HG02763 (cell line): ENCODE measurements at regions not wholly inside any gene's neighbourhood (a gene's known extent, or its start where the extent isn't known, plus 50 kb on each side); places are given as distances from the start of the nearest gene placed in this dataset.
"Not testable (repeated sequence)": the region's sequence is repeated elsewhere in the genome, so short reads cannot be mapped to it uniquely, and the experiment has no call there.

ENCODE experiments used
- ATAC-seq: cut with Tn5 transposase; IDR thresholded peaks from one replicate; pipeline ENCODE4 v1.9.1; 2021; ENCODE audit warnings: mild to moderate bottlenecking, moderate library complexity; ENCODE audit not compliant: unreplicated experiment

DNA sequence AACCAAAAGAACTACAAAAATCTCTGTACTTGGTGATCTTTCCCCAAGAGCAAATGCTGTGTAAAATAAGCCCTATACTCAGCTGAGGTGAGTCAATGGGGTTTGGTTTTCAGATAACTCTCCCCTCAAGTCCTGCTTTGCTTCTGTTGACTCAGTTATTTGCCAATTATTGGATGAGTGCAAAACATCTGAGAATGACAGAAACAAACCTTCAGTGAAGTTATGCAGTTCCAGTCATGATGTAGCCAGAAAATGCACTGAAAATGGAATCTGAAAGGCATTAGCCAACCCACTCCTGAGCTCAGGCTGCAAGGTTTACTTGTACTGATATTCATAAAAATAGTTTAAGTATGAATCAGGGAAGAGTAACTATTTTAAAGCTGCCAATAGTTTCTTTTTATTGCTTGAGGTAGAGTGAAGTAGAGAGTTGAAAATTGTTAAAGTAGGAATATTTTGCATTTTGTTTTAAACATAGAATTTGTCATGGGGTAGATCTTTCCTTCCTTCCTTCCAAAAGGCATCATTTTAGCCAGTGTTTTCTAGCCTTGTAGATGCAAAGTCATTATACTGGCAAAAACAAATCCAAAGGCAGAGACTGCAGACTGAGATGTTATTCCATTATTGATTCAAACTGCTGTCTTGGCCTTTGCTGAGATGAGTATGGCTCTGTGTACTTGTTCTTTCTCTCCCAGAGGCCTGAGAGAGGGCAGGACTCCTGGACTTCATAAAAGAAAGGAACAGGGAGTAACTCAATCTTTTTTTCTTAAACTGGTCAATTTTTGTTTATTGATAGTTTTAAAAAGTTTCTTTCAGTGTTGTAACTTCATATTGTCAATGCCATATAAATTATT lies 215.3 kb downstream of the RND3 start:
- no peak for ATAC-seq

- ATAC-seq = no peak
Measured at GRCh38 chr2:150267651-150268415, 219.6 kb downstream of the RND3 start.

DNA sequence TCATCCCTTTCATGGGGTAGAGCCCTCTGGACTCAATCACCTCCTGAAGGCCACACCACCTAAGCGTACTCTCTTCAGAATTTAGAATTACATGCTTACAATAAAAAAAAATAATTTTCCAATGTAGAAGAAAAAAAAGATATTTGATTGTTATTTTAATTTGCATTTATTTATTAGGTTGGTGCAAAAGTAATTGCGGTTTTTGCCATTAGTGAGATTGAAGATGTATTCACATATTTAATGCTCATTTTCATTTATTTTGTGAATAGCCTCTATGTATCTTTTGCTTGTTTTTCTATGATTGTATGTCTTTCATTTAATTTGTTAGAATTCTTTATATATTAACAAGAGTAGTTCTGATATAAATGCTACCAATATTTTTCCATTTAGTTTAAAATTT lies 220.5 kb downstream of the RND3 start:
- ATAC-seq = no peak

DNA sequence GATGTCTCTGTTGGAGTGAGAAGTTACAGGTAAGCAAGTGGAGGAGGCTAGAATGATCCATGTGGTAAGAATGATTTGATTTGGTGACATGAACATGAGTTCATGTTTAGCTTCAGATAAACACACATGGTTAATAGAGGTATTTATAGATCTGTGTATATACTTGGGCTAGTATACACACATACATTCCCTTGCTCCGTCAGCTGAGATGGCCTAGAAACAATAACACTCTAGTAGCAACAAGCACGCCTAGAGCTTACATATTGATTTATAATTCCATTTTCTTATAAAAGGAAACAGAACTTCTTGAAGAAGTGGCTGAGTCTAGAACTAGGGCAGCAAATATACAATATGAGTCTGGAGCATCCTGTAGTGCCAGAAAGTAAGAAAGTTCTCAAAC lies 223.0 kb downstream of the RND3 start:
- ATAC-seq = no peak

DNA sequence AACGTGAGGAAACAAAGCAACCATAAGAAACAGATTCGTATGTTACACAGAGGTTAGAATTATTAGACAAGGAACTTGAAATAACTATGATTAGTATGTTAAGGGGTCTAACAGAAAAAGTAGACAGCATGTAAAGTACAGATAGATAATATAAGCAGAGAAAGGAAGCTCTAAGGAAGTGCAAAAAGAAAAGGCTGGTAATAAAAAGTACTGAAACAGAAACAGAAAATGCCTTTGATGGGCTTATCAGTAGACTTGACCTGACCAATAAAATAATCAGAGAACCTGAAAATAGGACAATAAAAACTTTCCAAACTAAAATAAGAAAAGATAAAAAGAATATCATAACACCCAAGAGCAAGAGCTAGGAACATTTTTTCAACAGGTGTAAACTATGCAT lies 225.8 kb downstream of the RND3 start:
- no peak for ATAC-seq

DNA sequence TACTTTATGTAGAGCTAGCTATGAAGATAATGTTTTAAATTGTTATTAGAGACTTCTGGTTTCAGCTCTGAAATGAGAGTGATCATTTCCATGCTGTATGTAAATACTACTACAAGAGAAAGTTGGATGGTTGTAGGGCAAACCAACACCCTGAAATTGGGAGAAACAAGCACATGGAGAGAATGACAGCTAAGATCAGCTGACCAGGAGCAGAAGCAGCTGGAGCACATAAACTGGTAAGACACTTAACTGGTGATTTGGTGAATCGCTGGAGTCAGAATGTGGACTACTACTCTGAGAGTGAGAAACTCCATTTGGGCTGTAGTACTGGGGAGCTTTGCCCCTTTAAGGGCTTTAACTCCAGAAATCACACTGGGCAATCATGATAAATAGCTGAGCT lies 226.8 kb downstream of the RND3 start:
- ATAC-seq = no peak

GRCh38 chr2:150259746-150260145 lies 227.7 kb downstream of the RND3 start:
- ATAC-seq = no peak

DNA sequence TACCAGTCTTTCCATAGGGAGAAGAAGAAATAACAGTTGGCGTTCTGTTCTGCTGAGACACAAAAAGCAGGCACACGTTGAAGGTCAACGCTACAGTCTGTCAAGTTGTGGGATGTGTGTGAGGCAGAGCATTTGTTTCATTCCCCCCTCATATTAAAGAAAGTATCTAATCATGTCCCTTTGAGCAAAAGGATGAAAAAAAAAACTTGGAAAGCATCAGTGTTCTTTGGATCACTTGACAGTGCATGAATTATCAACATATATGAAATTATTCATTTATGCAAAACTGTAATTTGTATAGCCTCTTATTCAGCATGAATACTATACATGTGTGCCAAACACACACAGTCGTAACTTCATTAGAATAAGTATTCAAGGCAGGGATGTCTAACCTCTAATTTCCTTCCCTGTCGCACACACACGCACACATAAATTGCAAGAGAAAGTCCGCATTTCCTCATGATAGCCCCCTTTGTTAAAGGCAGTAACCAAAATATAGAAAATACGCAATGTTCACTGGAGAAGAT lies 228.6 kb downstream of the RND3 start:
- ATAC-seq = no peak

GRCh38 chr2:150256736-150257135 lies 230.7 kb downstream of the RND3 start:
- ATAC-seq = no peak

GRCh38 chr2:150255528-150255927 lies 231.9 kb downstream of the RND3 start:
- no peak for ATAC-seq

GRCh38 chr2:150249735-150250134 lies 237.7 kb downstream of the RND3 start:
- not testable (repeated sequence) for ATAC-seq

GRCh38 chr2:150247481-150247880 lies 240.0 kb downstream of the RND3 start:
- ATAC-seq = no peak

DNA sequence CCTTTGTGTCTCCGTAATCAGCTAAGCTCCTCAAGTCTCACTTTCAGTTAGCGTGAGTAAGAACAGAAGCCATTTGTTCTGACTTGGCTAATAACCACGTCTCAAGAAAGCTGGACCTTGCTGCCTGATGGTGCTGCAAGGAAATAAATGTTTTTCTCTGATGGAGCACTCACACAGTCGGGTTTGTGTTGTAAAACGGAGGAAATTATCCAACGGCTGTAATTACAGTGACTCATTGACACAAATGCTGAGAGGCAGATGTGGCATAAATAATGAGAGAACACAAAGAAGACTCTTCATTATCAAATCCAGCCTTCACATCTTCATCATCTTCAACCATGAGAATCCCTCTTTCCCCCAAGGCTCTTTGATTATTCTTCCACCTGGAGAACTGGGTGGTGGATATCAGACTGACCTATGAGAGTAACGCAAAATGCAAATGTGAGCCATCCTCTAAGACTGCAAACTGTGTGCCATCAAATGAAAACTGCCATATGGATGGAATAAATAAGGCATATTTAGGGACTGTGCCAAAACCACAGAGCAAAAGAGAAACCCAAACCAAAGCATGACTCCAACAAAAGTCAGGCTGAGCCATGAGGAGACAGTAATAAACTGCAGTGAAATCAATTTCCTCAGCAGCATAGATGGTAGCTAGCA lies 252.6 kb downstream of the RND3 start:
- no peak for ATAC-seq

- no peak for ATAC-seq
Measured at GRCh38 chr2:150232871-150233270, 254.6 kb downstream of the RND3 start.

DNA sequence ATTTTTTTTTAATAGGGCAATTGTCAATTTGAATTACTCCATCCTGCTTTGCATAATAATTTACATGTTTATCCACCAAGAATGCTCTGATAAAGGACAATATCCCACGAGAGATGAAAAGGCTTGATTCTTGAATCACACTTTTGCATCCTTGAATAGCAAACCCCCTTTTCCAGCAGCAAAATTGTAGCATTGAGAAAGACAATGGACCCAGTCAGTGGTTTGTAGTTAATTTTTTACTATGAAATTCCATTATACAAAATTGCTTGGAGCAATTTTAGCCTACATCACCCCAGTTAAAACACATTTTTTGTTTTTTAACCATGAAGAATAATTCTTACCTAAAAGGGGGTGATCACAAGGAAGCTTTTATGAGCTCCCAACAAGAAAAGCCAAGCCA lies 255.1 kb downstream of the RND3 start:
- no peak for ATAC-seq

DNA sequence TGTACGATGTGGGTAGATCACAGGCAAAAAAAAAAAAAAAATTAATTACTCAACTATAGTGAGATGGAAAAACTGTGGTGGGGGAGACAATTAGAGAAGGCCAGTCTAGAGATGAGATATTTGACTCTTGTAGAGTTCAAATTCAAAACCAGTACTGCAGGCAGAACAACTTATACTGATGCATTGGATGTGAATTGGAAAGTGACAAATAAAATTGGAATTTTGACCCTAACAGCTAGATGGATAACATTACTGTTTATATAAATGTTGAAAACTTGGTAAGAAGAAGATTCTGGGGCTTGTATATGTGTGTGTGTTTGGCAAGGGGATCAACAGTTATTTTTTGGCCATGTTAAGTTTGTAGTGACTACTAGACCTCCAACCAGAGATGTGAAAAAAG lies 256.9 kb downstream of the RND3 start:
- ATAC-seq = no peak

GRCh38 chr2:150230004-150230403 lies 257.5 kb downstream of the RND3 start:
- no peak for ATAC-seq

- no peak for ATAC-seq
Measured at GRCh38 chr2:150228936-150229335, 258.5 kb downstream of the RND3 start.

DNA sequence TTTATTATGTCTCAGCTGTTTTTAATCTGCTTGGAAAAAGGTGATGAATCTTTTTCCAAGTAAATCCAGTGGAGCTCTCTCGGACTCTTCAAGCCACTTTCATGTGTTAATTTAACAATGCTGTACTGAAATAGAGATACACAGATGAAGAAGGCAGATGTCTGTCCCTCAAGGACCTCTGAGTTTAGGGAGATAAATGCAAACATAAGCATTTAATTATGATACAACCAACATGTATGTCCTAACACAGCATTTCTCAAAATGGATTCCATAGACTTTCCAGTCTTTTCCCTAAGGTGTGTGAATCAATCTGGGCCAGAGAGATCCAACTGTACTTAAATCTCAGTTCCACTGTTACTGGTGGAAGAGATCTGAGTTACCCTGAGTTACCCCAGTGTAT lies 262.4 kb downstream of the RND3 start:
- ATAC-seq = no peak

DNA sequence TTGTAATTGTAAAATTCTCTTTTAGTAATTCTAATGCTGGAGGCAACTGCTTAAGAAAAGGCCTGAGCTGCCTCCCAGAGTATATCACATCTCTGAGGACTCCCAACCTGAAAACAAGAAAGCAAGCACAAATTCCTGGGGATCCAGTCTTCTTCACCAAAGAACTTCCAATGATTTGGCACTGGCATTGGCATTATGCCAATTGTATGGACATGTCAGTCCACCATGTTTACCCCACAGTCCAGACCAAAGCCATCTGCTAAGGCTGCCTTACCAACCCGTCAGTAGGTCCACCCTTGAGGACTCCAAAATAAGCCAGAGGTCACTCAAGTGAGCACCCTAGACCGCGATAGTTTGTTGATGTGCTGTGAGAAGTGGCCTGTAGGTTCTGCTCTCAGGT lies 263.1 kb downstream of the RND3 start:
- no peak for ATAC-seq

DNA sequence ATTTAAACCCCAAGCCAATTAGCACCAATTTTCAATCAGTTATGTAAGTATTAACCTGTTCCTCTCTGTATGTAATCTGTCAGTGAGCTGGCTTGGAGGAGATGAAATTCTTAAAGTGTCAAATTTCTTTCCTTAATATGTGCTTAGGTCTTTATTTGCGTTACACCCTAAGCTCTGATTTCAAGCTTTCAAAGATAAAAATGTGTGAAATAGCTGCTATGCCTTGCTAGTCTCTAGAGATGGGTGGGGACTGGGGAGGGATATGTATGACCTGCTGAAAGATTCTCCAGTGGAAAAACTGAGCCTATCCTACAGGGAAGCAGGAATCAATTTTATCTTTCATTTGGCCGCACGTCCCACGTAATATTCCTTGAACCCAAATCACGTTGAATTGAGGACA lies 264.5 kb downstream of the RND3 start:
- no peak for ATAC-seq

DNA sequence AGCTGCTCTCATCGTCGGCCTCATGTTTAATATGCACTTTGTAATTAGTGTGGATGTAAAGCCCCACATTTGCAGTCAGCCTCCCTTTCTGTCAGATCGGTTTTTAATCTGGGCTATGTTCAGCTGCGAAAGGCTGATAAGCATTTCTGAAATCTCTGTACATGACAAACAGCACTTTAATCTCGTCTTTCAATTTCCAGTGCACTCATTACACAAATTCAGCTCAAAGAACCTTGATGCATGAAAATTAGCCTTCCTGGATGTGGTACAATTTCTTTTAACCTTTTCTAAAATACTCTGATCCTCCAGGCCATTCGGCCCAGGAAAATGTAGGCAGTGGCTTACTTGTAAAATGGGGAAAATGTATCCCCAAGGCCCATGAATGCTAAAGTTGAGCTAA lies 265.1 kb downstream of the RND3 start:
- ATAC-seq = no peak
